HepG2 (cell line): ENCODE measurements at regions not wholly inside any gene's neighbourhood (a gene's known extent, or its start where the extent isn't known, plus 50 kb on each side); places are given as distances from the start of the nearest gene placed in this dataset.

Experiments
- ATAC-seq: fragments of 200-7000 bp; cut with Tn5 transposase; 3 replicates; pipeline ENCODE4 v1.9.1; 2020; ENCODE audit warnings: mild to moderate bottlenecking, moderate library complexity
- BruUV-seq: library from RNA; stranded (reverse); fragments of 400-500 nt; replicated peaks from 2 replicates; lab custom pipeline; 2021; lab: Mats Ljungman, UMichigan
- CTCF ChIA-PET: fragments of 300-600 bp; formaldehyde crosslinking; extraction: SDS; loops from one replicate; lab custom pipeline; 2021; ENCODE audit warnings: low total read pairs, inconsistent platforms, low intra/inter-chr PET ratio; lab: Yijun Ruan, JAX
- POLR2A ChIA-PET: fragments of 350-600 bp; sonication (Branson Sonifier 250); formaldehyde crosslinking; loops from one replicate; lab custom pipeline; 2020; ENCODE audit warnings: antibody characterized with exemption, inconsistent platforms; lab: Yijun Ruan, JAX
- DNase-seq: peaks from one replicate; pipeline ENCODE4 v3.0.0-alpha.2; 2015; ENCODE audit warnings: low spot score
- FAIRE-seq: peaks from 3 replicates; lab custom pipeline; 2011; peaks lifted over from hg19 to GRCh38; lab: Jason Lieb, UNC
- H2AFZ ChIP-seq: one replicate; pipeline ENCODE4 v1.6.1; 2011; ENCODE audit warnings: low read length, inconsistent platforms
- H3K27ac ChIP-seq: fragments of 300-600 bp; 3 replicates; pipeline ENCODE4 v1.8.0; 2011; ENCODE audit warnings: mixed run types, mild to moderate bottlenecking, mixed read lengths, low read length, inconsistent platforms; ENCODE audit not compliant: insufficient read depth; ENCODE audit errors: extremely low read length
- H3K27me3 ChIP-seq, 2 experiments: fragments of 200-600 bp in 1 of 2; 2 replicates in 1 of 2; 3 replicates in 1 of 2; pipeline versions ENCODE4 v1.6.0 to v1.8.0; 2011; ENCODE audit warnings: low read length in 2 of 2, mild to moderate bottlenecking in 2 of 2, moderate library complexity in 2 of 2, inconsistent platforms in 1 of 2; ENCODE audit not compliant: insufficient read depth in 2 of 2, control insufficient read depth in 1 of 2
- H3K36me3 ChIP-seq, 2 experiments: fragments of 200-600 bp in 1 of 2; replicated peaks in 1 of 2; 2 replicates in 1 of 2; 3 replicates in 1 of 2; pipeline versions ENCODE4 v1.5.1 to v1.8.0; 2011; ENCODE audit warnings: low read length in 2 of 2, inconsistent platforms in 1 of 2; ENCODE audit not compliant: insufficient read depth in 2 of 2, control insufficient read depth in 1 of 2
- H3K4me1 ChIP-seq: 2 replicates; pipeline ENCODE4 v1.5.1; 2012; ENCODE audit warnings: low read length, inconsistent platforms; ENCODE audit not compliant: insufficient read depth
- H3K4me2 ChIP-seq: 2 replicates; pipeline ENCODE4 v1.6.0; 2011; ENCODE audit warnings: low read depth, low read length, inconsistent platforms
- H3K4me3 ChIP-seq, 3 experiments: fragments of 200-600 bp in 1 of 3; sonication (generic), shearing (Covaris generic) in 1 of 3; replicated peaks in 1 of 3; 2 replicates each; pipeline ENCODE4 v1.5.1; 2011 to 2016; ENCODE audit warnings: low read length in 3 of 3, inconsistent platforms in 2 of 3, low read depth in 2 of 3, mild to moderate bottlenecking in 2 of 3, control low read depth in 1 of 3, mixed read lengths in 1 of 3; ENCODE audit not compliant: insufficient read depth in 1 of 3
- H3K79me2 ChIP-seq: one replicate; pipeline ENCODE4 v1.6.1; 2011; ENCODE audit warnings: low read length, inconsistent platforms; ENCODE audit not compliant: insufficient read depth
- H3K9ac ChIP-seq: 2 replicates; pipeline ENCODE4 v1.6.0; 2011; ENCODE audit warnings: mild to moderate bottlenecking, low read depth, low read length, inconsistent platforms; ENCODE audit not compliant: insufficient read depth
- H3K9me3 ChIP-seq: 2 replicates; pipeline ENCODE4 v1.5.1; 2012; ENCODE audit warnings: mild to moderate bottlenecking, low read length
- H4K20me1 ChIP-seq: 2 replicates; pipeline ENCODE4 v1.6.0; 2011; ENCODE audit warnings: inconsistent platforms, mild to moderate bottlenecking, low read length, moderate library complexity; ENCODE audit not compliant: insufficient read depth
- AFF4 ChIP-seq: sonication (generic); formaldehyde crosslinking; IDR thresholded peaks from 2 replicates; pipeline ENCODE4 v1.4.0; 2020; ENCODE audit warnings: missing genetic modification reagents
- GRHL1 ChIP-seq: sonication (generic); formaldehyde crosslinking; conservative IDR thresholded peaks from 2 replicates; pipeline ENCODE4 v1.8.0; 2022; ENCODE audit warnings: missing genetic modification reagents
- NFKBIZ ChIP-seq: IDR thresholded peaks from 2 replicates; pipeline ENCODE4 v1.6.1; 2018; ENCODE audit warnings: missing genetic modification reagents, missing compliant biosample characterization
- RFX3 ChIP-seq: IDR thresholded peaks from 2 replicates; pipeline ENCODE4 v1.6.1; 2016; ENCODE audit warnings: missing biosample characterization, missing genetic modification reagents
- TBX3 ChIP-seq: fragments of 450-650 bp; IDR thresholded peaks from 2 replicates; pipeline ENCODE4 v1.6.1; 2017; ENCODE audit warnings: antibody characterized with exemption, mild to moderate bottlenecking, inconsistent platforms, borderline replicate concordance
- TP53 ChIP-seq: sonication (generic); formaldehyde crosslinking; conservative IDR thresholded peaks from 2 replicates; pipeline ENCODE4 v1.4.0; 2020; ENCODE audit warnings: missing genetic modification reagents
- WGBS: methylation state at CpG from one replicate; pipeline ENCODE4 v1.1.6; 2017; ENCODE audit warnings: low lambda C conversion rate; 5-methylcytosine and 5-hydroxymethylcytosine counted together
- in situ Hi-C: cut with HindIII; loops from 2 replicates; pipeline ENCODE4 v1.10.0; 2017; ENCODE audit warnings: low pct_unique_long_range_greater_than_20kb; ENCODE audit not compliant: extremely low pct_ligation_motif_present
- intact Hi-C: fragments of 100-400 bp; cut with micrococcal nuclease; formaldehyde crosslinking; loops from one replicate; pipeline ENCODE4 v1.10.0; 2022; ENCODE audit not compliant: unreplicated experiment

GRCh38 chr7:51455086-51455485 is 138.5 kb upstream of the COBL start:
- Histone ChIP-seq H3K4me2 (no peak overlapping the region), H3K4me3 (no peak overlapping the region), H4K20me1 (no peaks in the 10 kb centered on the region), H3K79me2 (no peaks in the 10 kb centered on the region), H3K36me3 (no peaks in the 10 kb centered on the region), H3K4me1 (no peaks in the 10 kb centered on the region), H3K27ac (no peak overlapping the region), H3K27me3 (peaks cover 0 to 3% of the 10 kb centered on the region in 2 experiments; a peak in 1 of 5 replicates), H2AFZ (no peak overlapping the region), H3K9me3 (no peaks in the 10 kb centered on the region), H3K9ac (no peak overlapping the region)
- no peak for FAIRE-seq
- ChIA-PET POLR2A (no interaction called here), CTCF (no interaction called here)
- ATAC-seq = no peak
- BruUV-seq = no TSS peak
- TF ChIP-seq TBX3 = no peak
- no peak for TF ChIP-seq NFKBIZ
- no peak for TF ChIP-seq AFF4
- TF ChIP-seq TP53 = no peak
- no peak for TF ChIP-seq GRHL1 (CRISPR knock-in tag)
- TF ChIP-seq RFX3 (CRISPR knock-in tag) = no peak
- intact Hi-C loops = no loop called here
- DNase-seq = no peak
- WGBS = 10% methylated on average over 3 of the region's 3 CpGs
- in situ Hi-C loops = no loop called here
